ENCODE measurements at regions not wholly inside any gene's neighbourhood (a gene's known extent, or its start where the extent isn't known, plus 50 kb on each side); places are given as distances from the start of the nearest gene placed in this dataset.
"Not testable (repeated sequence)": the region's sequence is repeated elsewhere in the genome, so short reads cannot be mapped to it uniquely, and the experiment has no call there.

GRCh38 chr5:92222449-92222848, 839.3 kb upstream of the ARRDC3 start:
- H3K27me3 ChIP-seq: no peaks in the 10 kb centered on the region
- WGBS, 2 donors (ENCODE audit: low coverage in 1 of 2): 67% methylated on average over 1 of the region's 1 CpG; no CpG with 5 or more reads in 1 of the 2 donors
- TF ChIP-seq POLR2AphosphoS5 (IDR thresholded peaks at IDR 0.05): no peak
- no peak for TF ChIP-seq EP300 (IDR thresholded peaks at IDR 0.05; ENCODE audit: low read depth)
- no peak for TF ChIP-seq POLR2A (IDR thresholded peaks at IDR 0.05)
- TF ChIP-seq CTCF (IDR thresholded peaks at IDR 0.05): no peak
- intact Hi-C loops (cut with DNase I; ENCODE audit: low total_unique reads): no loop called here
- no peak overlapping the region for H3K4me3 ChIP-seq
- in situ Hi-C loops (cut with MboI; ENCODE audit: low pct_ligation_motif_present in 1 of 4, low pct_unique_long_range_greater_than_20kb in 1 of 4, low sequenced_read_pairs in 3 of 4): no loop called here
- no peak overlapping the region for H3K27ac ChIP-seq
- H3K36me3 ChIP-seq: no peaks in the 10 kb centered on the region
- no peaks in the 10 kb centered on the region for H3K9me3 ChIP-seq
- DNase-seq: no peak
- no peaks in the 10 kb centered on the region for H3K4me1 ChIP-seq

GRCh38 chr5:92216852-92217251, 833.7 kb upstream of the ARRDC3 start:
- H3K9me3 ChIP-seq; H3K36me3 ChIP-seq; intact Hi-C loops (cut with DNase I; ENCODE audit: low total_unique reads); DNase-seq; H3K4me1 ChIP-seq; H3K27ac ChIP-seq; H3K27me3 ChIP-seq; H3K4me3 ChIP-seq; in situ Hi-C loops (cut with MboI; ENCODE audit: low pct_ligation_motif_present in 1 of 4, low pct_unique_long_range_greater_than_20kb in 1 of 4, low sequenced_read_pairs in 3 of 4): not testable (repeated sequence)
- 64 to 100% methylated on average over 1 to 2 of the region's 2 CpGs for WGBS, 2 donors (ENCODE audit: low coverage in 1 of 2)

GRCh38 chr5:92215116-92215515, 832.0 kb upstream of the ARRDC3 start:
- intact Hi-C loops (cut with DNase I; ENCODE audit: low total_unique reads): no loop called here

GRCh38 chr5:92208265-92208664, 825.1 kb upstream of the ARRDC3 start:
- intact Hi-C loops (cut with DNase I; ENCODE audit: low total_unique reads) (no loop called here), in situ Hi-C loops (cut with MboI; ENCODE audit: low pct_ligation_motif_present in 1 of 4, low pct_unique_long_range_greater_than_20kb in 1 of 4, low sequenced_read_pairs in 3 of 4) (no loop called here)
- WGBS, 2 donors (ENCODE audit: low coverage in 1 of 2): 79 to 84% methylated on average over 3 of the region's 3 CpGs
- H3K4me1 ChIP-seq: no peaks in the 10 kb centered on the region
- no peaks in the 10 kb centered on the region for H3K36me3 ChIP-seq
- TF ChIP-seq POLR2A (IDR thresholded peaks at IDR 0.05) (no peak), CTCF (IDR thresholded peaks at IDR 0.05) (no peak), POLR2AphosphoS5 (IDR thresholded peaks at IDR 0.05) (no peak), EP300 (IDR thresholded peaks at IDR 0.05; ENCODE audit: low read depth) (no peak)
- no peaks in the 10 kb centered on the region for H3K27me3 ChIP-seq
- H3K9me3 ChIP-seq: peaks cover 0 to 4% of the 10 kb centered on the region in 2 donors
- H3K27ac ChIP-seq: no peak overlapping the region
- no peak overlapping the region for H3K4me3 ChIP-seq
- no peak for DNase-seq

More at GRCh38 chr5:92215116-92215515, 832.0 kb upstream of the ARRDC3 start:
- no peak for TF ChIP-seq CTCF (IDR thresholded peaks at IDR 0.05)
- TF ChIP-seq POLR2AphosphoS5 (IDR thresholded peaks at IDR 0.05): no peak
- no peak for TF ChIP-seq POLR2A (IDR thresholded peaks at IDR 0.05)
- no peak for TF ChIP-seq EP300 (IDR thresholded peaks at IDR 0.05; ENCODE audit: low read depth)
- no peak overlapping the region for H3K27ac ChIP-seq
- H3K36me3 ChIP-seq: no peaks in the 10 kb centered on the region
- H3K9me3 ChIP-seq: peaks cover 0 to 8% of the 10 kb centered on the region in 2 donors
- no peak for DNase-seq
- H3K27me3 ChIP-seq: no peaks in the 10 kb centered on the region
- in situ Hi-C loops (cut with MboI; ENCODE audit: low pct_ligation_motif_present in 1 of 4, low pct_unique_long_range_greater_than_20kb in 1 of 4, low sequenced_read_pairs in 3 of 4): no loop called here
- no peaks in the 10 kb centered on the region for H3K4me1 ChIP-seq
- 83 to 89% methylated on average over 1 of the region's 1 CpG for WGBS, 2 donors (ENCODE audit: low coverage in 1 of 2)
- H3K4me3 ChIP-seq: no peak overlapping the region

GRCh38 chr5:92207151-92207550, 824.0 kb upstream of the ARRDC3 start:
- in situ Hi-C loops (cut with MboI; ENCODE audit: low pct_ligation_motif_present in 1 of 4, low pct_unique_long_range_greater_than_20kb in 1 of 4, low sequenced_read_pairs in 3 of 4): no loop called here
- H3K27me3 ChIP-seq: no peaks in the 10 kb centered on the region
- H3K4me1 ChIP-seq: no peaks in the 10 kb centered on the region
- no peak for DNase-seq
- TF ChIP-seq EP300 (IDR thresholded peaks at IDR 0.05; ENCODE audit: low read depth) (no peak), POLR2A (IDR thresholded peaks at IDR 0.05) (no peak), CTCF (IDR thresholded peaks at IDR 0.05) (no peak), POLR2AphosphoS5 (IDR thresholded peaks at IDR 0.05) (no peak)
- 51 to 86% methylated on average over 1 to 2 of the region's 2 CpGs for WGBS, 2 donors (ENCODE audit: low coverage in 1 of 2)
- H3K9me3 ChIP-seq: peaks cover 0 to 4% of the 10 kb centered on the region in 2 donors
- H3K4me3 ChIP-seq: no peak overlapping the region
- H3K27ac ChIP-seq: no peak overlapping the region
- intact Hi-C loops (cut with DNase I; ENCODE audit: low total_unique reads): no loop called here
- H3K36me3 ChIP-seq: no peaks in the 10 kb centered on the region
